22Rv1 (cell line): ENCODE measurements at regions not wholly inside any gene's neighbourhood (a gene's known extent, or its start where the extent isn't known, plus 50 kb on each side); places are given as distances from the start of the nearest gene placed in this dataset.
"Not testable (repeated sequence)": the region's sequence is repeated elsewhere in the genome, so short reads cannot be mapped to it uniquely, and the experiment has no call there.

Experiments used
- H3K27ac ChIP-seq: fragments of 450-650 bp; 2 replicates; pipeline ENCODE4 v1.5.1; 2017
- CTCF ChIP-seq: fragments of 450-650 bp; IDR thresholded peaks from 2 replicates; pipeline ENCODE4 v1.5.1; 2017; ENCODE audit warnings: mild to moderate bottlenecking
- ZFX ChIP-seq: fragments of 450-650 bp; IDR thresholded peaks from 2 replicates; pipeline ENCODE4 v1.6.1; 2017; ENCODE audit warnings: antibody characterized with exemption, borderline replicate concordance

GRCh38 chr18:60024345-60024744, 124.5 kb downstream of the PMAIP1 start:
- no peak overlapping the region for H3K27ac ChIP-seq
- TF ChIP-seq CTCF (no peak), ZFX (no peak)

- H3K27ac ChIP-seq, result no peak overlapping the region
- no peak for TF ChIP-seq CTCF
- no peak for TF ChIP-seq ZFX
These were observed 123.0 kb downstream of the PMAIP1 start for GRCh38 chr18:60022671-60023276.

- TF ChIP-seq ZFX (no peak), CTCF (no peak)
These were observed 121.8 kb downstream of the PMAIP1 start for GRCh38 chr18:60021556-60021955.

GRCh38 chr18:60020107-60020925, 120.5 kb downstream of the PMAIP1 start:
- TF ChIP-seq ZFX, result no peak
- TF ChIP-seq CTCF, result no peak
- H3K27ac ChIP-seq, result no peak overlapping the region

More at GRCh38 chr18:60021556-60021955, 121.8 kb downstream of the PMAIP1 start:
- no peak overlapping the region for H3K27ac ChIP-seq

- no peak for TF ChIP-seq ZFX
- TF ChIP-seq CTCF, result no peak
- H3K27ac ChIP-seq, result no peak overlapping the region
These were observed 119.7 kb downstream of the PMAIP1 start for GRCh38 chr18:60019463-60019840.

GRCh38 chr18:60018618-60019462, 119.0 kb downstream of the PMAIP1 start:
- TF ChIP-seq CTCF (no peak), ZFX (no peak)

GRCh38 chr18:60018134-60018533, 118.3 kb downstream of the PMAIP1 start:
- not testable (repeated sequence) for H3K27ac ChIP-seq

More at GRCh38 chr18:60018618-60019462, 119.0 kb downstream of the PMAIP1 start:
- H3K27ac ChIP-seq, result no peak overlapping the region
